Ammon's horn (tissue), 1 donor: ENCODE measurements at regions not wholly inside any gene's neighbourhood (a gene's known extent, or its start where the extent isn't known, plus 50 kb on each side); places are given as distances from the start of the nearest gene placed in this dataset.

Experiments used
- DNase-seq: peaks from one replicate; pipeline ENCODE4 v3.0.0-alpha.2; 2016; ENCODE audit warnings: low spot score

DNA sequence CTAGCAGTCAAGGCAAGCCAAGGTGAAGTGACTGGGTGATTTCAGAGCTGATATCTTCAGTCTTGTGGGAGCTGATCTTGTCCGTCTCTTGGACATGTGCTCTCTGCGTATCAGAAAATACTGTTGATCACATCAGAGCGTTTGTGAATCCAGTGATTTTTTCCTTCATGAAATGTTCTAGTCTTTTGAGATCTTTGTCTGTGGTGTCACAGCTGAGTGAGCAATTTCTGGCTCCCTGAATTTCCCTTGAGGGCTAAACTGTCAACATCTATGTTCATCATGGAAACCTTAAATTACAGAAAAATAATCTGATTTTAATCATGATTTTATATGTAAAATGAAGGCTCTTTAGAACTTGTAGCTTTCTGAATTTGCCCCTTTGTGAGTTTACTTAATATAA is 432.0 kb downstream of the CCDC85A start:
- DNase-seq = no peak

DNA sequence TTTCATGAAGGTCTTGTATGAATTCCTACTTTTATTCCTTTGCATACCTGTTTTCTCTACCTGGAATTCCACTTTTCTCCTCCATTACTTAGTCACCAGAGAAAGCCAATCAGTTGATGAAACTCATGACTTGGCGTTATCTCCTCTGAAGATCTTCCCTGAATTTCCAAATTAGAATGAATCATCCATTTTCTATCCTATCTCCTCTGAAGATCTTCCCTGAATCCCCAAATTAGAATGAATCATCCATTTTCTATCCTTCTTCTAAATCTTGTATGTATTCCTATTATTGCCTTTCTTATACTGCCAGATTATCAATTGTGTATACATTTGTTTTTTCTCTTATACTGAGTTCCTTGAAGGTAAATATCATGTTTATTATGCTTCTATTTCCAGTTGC is 440.4 kb downstream of the CCDC85A start:
- DNase-seq = no peak

DNA sequence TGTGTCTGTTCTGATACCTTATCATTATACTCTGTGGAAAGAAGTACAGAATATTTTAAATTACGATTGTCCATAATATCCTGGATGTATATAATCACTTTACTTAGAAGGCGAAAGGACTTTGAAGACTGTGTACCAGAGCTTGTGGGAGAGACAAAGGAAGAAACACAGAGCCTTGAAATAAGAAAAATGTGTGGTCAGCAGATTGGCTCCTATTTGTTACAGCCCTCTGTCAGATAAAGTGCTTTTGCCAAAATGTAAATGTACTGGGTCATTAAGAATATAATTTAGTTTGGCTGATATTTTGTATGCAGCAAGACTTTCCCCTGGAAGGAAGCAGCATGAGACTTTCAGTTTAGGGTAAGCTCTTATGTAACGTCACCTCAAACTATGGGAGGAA is 443.1 kb downstream of the CCDC85A start:
- DNase-seq = no peak

DNA sequence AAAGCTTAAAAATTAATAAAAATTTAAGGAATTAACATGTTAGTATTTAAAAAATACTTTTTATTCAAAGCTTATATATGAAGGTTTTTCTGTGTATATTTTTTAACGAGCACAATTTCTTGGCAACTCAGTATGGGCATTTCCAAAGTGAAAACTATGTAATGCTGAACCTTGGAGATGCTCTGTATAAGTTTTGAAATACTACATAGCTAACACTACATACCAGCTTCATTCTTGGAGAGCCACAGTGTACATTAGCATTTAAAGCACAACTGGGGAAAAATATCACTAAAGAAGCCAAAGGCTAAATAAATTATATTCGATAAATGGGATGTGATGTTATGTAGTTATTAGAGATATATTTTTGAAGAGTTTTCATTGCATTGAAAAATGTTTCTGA is 446.5 kb downstream of the CCDC85A start:
- DNase-seq = no peak

DNA sequence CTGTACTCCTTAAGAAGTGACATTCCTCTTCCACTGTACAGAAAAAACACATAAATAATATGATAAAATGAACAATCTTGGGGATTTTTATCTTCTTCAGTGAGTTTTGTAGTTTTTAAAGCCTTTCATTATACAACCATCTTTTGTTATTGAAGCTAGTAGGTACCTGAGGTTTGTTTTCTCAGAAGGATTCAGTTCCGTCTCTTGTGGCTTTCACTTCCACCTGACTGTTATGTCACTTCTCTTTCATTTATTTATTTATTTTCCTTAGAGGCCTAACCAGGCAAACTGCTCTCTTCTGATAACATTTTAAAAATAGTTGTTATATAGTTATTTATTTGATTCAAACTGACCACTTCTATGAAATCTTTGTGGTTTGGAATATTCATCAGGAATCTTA is 464.2 kb downstream of the CCDC85A start:
- no peak for DNase-seq

DNA sequence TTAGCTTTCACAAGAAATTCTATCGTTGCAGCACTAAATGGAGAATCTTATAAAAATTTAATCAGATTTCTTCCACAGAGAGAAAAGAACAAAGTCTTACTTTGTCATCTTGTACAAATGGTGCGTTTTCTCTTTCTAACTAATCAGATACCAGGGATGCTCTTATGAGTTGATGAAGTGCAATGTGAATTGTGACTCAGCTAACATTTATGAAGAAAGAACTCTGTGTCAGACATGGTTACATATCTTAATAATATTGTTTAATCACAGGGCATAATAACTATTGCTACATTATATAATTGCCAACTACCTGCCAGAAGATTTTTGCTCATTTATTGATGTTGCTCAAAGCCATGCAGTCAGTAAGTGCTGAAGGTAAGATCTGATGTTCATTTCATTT is 465.0 kb downstream of the CCDC85A start:
- no peak for DNase-seq

DNA sequence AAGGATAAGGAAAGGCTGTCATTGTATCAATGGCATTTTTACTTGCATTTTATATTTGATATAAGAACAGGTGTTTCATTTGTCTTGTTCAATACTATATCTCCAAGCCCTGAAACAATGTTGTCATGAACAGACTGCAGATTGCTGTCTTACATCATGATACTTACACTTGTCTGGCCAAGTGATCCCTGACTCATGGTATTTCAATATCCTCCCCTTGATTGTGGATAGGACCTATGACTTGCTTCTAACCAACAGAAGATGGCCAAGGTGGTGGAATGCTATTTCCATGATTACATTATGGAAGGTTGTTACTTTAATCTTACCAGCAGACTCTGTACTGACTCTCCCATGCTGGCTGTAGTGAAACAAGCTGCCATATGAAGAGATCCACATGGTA is 471.1 kb downstream of the CCDC85A start:
- no peak for DNase-seq

DNA sequence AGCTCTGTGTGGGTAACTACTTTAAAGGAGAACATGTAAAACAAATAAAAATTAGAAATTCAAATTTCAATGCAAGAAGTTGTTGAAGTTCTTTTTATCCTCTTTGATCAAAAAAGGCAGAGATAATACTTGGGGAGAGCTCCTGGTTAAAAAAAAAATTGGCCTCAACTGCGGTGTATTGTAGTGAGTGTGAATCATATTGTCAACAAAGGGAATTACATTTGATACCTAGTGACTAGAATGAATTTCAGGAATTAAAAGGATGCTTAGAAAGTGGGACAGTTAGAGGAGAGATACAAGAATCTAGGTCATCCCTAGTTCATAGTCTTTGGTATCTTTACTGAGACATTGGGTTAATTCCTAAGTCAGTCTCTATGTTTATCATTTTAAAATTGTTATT is 473.0 kb downstream of the CCDC85A start:
- DNase-seq = no peak

DNA sequence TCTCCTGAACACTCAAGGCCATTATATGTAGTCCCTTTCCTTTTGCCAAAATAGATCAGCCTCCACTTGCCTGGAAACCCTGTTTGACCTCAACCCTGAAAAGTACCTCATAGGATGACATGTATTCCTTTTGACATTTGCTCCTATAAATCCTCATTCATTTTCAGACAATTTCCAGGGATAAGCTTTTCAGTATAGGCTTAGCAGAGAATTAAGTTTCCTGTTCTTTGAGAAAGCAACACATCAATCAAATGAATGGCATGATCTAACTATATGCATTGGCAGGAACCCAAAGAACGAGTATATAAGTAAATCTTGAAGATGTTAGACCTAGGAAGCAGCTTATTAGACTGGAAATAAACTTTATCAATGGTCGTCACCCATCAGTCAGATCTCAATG is 483.0 kb downstream of the CCDC85A start:
- DNase-seq = no peak

DNA sequence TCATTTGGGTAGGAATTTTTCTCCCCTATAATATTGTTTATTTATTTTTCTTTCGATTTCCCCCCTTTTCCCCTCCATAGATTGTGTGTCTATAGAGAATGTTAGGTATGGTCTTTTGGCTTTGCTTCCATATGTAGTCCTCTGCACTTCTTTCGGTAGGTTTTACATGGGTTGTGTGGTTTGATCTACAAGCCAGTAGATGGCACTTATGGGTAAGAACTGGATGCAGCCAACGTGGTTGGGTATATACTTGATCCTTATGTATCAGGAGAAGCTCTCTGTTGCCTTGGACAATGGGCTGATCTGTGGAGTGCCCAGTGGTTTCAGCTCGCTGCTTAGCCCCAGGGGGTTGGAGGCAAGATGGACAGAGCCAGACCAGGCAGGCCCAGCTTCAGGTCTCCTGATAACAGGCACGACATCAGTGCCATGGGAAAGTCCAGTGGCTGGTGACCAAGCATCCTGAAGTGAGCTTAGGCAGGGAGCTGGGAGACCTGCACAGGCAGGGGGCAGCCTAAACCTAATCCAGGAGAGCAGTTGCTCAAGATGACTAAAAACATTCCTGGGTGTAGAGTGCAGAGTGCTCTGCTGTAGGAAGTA is 488.3 kb downstream of the CCDC85A start:
- no peak for DNase-seq

DNA sequence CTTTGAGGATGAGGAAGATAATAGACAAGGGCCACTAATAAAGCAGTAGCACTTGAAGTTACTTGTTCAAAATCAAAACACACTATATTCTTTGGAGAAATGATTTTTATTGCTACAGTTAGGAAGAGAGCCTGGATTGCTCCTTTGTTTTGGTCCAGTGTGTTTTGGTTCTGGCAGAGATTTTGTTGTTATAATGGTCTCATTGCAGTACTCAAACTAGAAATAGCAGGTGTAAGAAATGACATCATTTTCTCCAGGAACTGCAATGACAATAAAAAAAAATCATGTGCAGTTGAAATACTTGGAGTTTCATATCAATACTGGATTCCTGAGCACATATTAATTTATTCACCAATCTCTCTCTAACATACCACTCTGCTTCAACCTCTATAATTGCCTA is 490.3 kb downstream of the CCDC85A start:
- DNase-seq = no peak

DNA sequence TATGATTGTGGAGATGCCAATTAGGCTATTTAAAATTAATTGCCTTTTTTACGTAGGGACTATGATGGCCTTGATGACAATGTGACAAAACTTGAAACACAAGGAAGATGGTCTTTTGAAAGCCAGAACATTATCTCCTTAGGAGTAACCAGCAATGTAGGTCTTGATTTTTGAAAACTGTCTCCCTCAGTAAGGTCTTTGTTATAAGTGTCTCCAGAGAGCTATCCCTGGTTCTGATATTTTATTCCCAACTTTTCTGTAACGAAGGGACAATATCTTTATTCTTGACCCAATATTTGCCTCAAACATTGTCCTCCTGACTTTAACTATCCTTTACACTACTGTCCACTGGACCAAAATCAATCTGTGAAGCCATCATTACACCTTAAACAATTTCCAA is 493.2 kb downstream of the CCDC85A start:
- no peak for DNase-seq

DNA sequence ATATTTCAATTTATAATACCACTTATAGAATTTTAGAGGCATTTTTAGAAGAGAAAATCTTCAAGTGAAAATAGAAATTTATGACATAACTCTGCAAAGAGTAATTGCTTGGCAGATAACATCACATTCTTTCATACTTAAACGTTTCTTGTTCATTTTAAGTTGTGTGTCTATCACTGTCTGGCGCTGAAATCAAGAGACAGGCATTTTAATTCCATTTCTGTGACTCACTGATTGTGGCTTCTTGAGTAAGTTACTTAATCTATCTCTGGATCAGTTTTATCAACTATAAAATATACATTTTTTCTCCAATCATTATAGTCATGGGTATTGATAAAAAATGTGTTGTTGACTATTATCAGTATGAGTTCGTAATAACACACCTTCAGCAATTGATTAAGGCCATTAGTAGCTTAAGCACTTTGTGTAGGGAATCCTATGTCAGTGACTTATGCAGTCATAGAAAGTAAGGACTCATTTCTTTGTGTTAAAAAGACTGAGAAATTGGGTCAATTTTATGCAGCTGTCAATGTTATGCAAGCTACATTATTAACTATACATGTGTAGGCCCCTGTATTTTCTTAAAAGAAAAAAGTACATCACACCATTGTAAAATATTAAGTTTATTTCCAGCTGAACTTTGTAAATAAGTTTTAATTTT is 497.3 kb downstream of the CCDC85A start:
- no peak for DNase-seq

DNA sequence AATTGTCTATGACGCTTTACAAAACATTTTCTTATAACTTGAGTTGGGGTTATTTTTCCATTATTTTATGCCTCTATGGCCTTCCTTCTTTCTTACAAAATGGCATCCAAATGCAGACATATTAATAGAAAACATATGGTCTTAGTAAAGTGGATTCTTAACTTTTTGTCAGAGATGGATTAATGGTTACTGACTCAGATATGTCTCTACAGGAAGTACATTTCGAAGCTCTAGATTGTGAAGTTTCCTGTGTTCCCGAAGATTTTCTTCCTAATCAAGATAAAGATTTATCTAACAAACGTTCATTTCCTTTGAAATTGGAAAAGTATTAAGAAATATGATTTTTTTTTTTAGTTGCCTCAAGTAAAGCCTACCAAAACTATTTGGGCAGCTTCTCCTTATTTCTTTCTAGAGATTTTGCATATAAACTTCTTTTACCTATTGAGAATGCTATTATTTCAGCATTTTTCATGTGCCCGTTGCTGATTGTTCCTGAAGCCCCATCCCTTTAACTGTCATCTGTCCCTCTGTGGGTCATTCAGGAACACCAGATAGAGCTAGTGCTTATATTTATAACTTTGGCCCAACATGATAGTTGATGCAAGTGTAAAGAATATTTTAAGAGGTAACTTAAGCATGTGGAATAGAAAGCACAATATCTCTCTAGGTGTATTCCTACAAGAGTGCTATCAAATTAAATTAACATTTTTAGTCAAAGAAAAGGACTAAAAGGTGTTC is 498.0 kb downstream of the CCDC85A start:
- no peak for DNase-seq

DNA sequence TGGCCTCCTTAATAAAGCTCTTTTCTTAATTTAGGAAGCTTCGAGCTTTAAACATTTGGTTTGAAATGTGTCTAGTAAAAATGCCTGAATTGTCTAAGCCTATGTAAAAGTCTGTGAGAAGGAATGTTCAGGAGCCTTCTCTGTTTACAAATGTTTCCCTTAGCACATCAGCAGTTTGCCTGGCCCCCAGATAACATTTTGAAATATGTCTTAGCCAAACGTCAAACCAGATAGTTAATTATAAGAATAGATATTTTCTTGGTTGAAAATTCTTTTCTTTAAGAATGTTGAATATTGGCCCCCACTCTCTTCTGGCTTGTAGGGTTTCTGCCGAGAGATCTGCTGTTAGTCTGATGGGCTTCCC is 498.6 kb downstream of the CCDC85A start:
- no peak for DNase-seq

DNA sequence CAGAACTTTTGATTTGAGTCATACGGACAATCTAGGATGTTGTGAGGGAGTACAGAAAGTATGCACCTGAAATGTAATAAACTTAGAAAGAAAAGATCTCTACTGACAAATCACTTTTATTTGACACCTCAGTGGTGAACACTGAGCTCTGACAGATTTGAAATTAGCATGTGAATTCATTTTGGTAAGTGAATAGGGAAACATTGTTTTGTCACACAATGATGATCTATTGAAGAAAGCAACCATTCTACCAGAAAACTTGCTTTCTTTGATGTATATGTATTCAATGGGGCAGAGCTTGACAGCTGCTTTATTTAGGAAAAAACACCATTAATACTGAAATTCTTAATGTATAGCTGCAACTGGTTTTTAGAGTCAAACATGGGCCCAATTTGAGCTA is 500.5 kb downstream of the CCDC85A start:
- no peak for DNase-seq

DNA sequence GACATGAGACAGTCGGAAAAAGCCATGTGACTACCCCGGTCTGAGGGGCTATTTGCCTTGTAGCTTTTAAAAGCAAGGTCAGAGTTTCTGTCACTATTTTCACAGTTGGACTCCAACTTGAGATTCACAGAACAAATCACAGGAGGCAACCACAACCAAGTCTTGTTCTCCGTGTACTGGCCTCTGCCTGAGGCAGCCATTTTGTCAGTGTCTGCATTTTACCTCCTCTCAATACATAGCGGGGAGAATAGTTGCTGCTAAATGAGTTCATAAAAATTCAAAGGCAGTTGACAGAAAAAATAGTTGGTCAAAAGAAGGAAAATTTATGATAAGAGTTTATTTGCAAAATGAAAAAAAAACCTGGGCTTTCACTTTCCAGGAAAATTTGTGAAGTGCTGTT is 501.4 kb downstream of the CCDC85A start:
- no peak for DNase-seq

DNA sequence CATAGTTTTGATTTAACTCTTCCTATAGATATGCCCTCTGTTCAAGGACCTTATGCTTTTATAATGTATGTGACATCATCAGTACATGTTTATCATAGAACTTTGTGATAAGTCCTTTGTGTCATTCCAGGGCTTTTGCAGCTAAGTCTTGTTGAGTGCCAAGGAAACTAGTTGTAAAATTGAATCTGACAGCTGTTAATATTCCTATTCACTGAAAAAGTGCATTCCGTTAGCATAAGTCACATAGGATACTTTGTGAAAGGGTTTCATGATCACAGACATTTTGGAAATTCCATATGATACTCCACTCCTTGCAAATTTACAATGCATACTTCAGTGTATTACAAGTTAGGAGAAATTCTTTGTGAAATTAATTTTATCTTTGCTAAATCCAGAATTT is 503.4 kb downstream of the CCDC85A start:
- DNase-seq = no peak

DNA sequence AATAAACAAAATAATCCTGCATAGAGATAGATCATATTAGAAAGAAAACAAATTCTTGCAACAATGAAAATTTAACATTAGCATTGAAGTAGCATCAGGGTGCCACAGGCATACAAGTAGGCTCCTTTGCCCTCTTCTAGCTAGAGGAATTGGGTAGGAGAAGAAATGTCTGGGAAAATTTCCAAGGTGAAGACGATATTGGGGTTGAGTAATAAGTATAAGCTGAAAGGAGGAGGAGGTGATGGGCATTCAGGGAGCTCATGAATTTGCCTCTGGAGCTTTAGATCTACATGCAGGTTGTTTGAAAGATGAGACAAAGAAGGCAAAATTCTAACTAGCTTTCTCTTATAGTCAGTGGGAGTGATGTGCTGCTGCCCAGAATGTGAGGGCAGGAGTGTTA is 504.9 kb downstream of the CCDC85A start:
- DNase-seq = no peak

DNA sequence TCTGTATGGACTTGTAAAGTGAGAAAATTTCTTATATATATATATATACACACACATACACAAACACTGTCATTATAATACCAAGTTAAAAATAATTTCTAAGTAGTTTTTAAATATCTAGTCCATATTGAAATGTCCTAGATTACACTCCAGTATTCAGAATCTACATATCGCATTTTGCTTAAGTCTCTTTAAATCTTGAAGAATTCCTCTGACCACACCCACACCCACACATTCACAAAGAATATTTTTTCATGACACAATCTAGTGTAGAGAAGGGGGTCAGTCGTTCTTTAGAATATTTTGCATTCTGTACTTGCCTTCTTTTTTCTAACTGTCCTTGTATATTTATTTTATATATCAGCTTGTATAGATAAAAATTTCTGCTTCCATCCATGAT is 509.7 kb downstream of the CCDC85A start:
- DNase-seq = no peak

DNA sequence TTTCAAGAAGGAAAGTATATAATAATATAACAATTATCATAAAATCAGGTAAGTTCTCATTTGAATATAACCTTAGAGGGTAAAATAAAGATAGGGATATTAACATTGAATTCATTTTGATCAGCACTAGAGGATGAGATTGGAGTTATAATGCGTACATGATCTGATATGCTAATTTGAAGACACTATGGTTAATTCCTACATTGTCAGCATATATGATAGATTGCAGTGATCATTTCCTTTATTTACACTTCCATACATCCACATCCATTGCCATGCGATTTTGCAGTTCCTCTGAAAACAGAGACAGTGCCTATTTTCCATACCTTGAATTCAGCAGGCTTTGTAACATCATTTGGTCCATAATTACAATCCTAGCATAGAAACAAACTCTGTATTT is 519.2 kb downstream of the CCDC85A start:
- no peak for DNase-seq

DNA sequence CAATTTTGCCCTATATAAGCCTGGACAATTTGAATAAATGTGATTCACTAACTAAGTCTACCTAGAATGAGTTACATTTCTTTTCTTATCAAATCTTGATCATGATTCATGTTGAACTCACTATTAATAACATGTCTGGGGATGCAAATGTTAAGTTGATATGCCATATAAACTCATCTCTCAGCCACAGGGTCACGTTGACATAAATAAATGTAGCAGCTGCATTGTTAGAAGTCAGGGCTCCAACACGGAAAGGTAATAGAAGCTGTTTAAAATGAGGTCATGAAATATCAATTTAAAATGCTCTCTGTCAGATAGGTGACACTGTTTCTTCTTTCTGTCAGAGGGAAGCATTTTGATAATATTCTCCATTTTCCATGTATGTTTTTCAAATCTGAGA is 521.9 kb downstream of the CCDC85A start:
- no peak for DNase-seq

DNA sequence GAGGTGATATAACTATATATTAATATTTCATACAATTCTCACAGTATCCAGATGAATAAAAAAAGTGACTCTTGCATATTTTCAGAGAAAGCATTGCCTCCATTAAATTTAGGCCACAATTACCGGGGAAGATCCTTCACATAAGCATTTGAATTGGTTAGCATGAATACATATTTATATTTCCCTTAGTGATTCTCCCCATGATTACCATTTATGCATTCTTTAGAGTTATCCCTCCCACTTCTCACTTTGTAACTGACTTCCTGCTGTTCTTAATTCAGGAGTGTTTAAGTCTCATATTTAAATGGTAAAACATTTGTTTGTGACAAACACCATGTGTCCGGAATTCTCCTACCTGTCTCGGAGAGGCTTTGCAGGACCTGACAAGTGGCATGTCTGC is 523.4 kb downstream of the CCDC85A start:
- no peak for DNase-seq

DNA sequence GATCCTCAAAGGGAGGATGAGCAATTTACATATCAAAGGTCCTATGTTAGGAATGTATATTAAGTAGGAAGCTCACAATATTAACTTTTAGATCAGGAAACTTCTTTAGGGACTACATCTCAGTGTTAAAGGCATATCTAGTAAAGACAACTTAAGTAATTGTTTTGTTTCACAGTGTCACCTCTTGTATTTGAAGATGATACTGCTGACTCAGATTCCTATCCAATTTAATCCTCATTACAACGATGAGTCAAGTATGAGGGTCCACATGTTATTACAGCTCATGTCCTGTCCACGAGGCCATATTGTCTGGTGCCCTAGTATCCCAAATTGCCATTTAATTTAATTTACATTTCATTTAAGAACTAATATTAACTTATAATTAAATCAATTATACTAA is 523.9 kb downstream of the CCDC85A start:
- no peak for DNase-seq
